GM23248 (cell line): ENCODE measurements at regions not wholly inside any gene's neighbourhood (a gene's known extent, or its start where the extent isn't known, plus 50 kb on each side); places are given as distances from the start of the nearest gene placed in this dataset.

ENCODE experiments used
- DNase-seq: peaks from one replicate; pipeline ENCODE4 v3.0.0-alpha.2; 2015
- H2AFZ ChIP-seq: fragments of 200-600 bp; sonication (generic); 2 replicates; pipeline ENCODE4 v1.6.1; 2016; ENCODE audit warnings: antibody characterized with exemption
- H3F3A ChIP-seq: fragments of 200-600 bp; sonication (generic); 2 replicates; pipeline ENCODE4 v1.6.1; 2016; ENCODE audit warnings: mild to moderate bottlenecking, antibody characterized with exemption, mixed run types; ENCODE audit not compliant: insufficient read depth
- H3K27ac ChIP-seq: fragments of 200-600 bp; sonication (generic); 2 replicates; pipeline ENCODE4 v1.5.1; 2016; ENCODE audit warnings: mild to moderate bottlenecking
- H3K27me3 ChIP-seq: fragments of 200-600 bp; sonication (generic); replicated peaks from 2 replicates; pipeline ENCODE4 v1.6.1; 2016; ENCODE audit warnings: mild to moderate bottlenecking; ENCODE audit not compliant: insufficient read depth
- H3K36me3 ChIP-seq: fragments of 200-600 bp; sonication (generic); 2 replicates; pipeline ENCODE4 v1.6.1; 2016; ENCODE audit warnings: low read depth, mild to moderate bottlenecking
- H3K4me1 ChIP-seq: fragments of 200-600 bp; sonication (generic); 2 replicates; pipeline ENCODE4 v1.6.1; 2016; ENCODE audit warnings: mild to moderate bottlenecking; ENCODE audit not compliant: insufficient read depth
- H3K4me2 ChIP-seq: fragments of 200-600 bp; sonication (generic); one replicate; pipeline ENCODE4 v1.6.1; 2016; ENCODE audit warnings: mild to moderate bottlenecking; ENCODE audit not compliant: unreplicated experiment
- H3K4me3 ChIP-seq: fragments of 200-600 bp; sonication (generic); 2 replicates; pipeline ENCODE4 v1.5.1; 2016; ENCODE audit warnings: mild to moderate bottlenecking
- H3K79me2 ChIP-seq: fragments of 200-600 bp; sonication (generic); 2 replicates; pipeline ENCODE4 v1.6.1; 2016; ENCODE audit warnings: mild to moderate bottlenecking; ENCODE audit not compliant: insufficient read depth
- H3K9ac ChIP-seq: fragments of 200-600 bp; sonication (generic); 2 replicates; pipeline ENCODE4 v1.6.1; 2016; ENCODE audit warnings: mild to moderate bottlenecking
- H3K9me2 ChIP-seq: fragments of 200-600 bp; sonication (generic); 2 replicates; pipeline ENCODE4 v1.6.1; 2016; ENCODE audit warnings: mixed run types, mild to moderate bottlenecking, moderate library complexity; ENCODE audit not compliant: insufficient read depth
- H3K9me3 ChIP-seq: fragments of 200-600 bp; sonication (generic); one replicate; pipeline ENCODE4 v1.6.1; 2017; ENCODE audit warnings: low read depth
- H4K20me1 ChIP-seq: fragments of 200-600 bp; sonication (generic); 2 replicates; pipeline ENCODE4 v1.6.0; 2016; ENCODE audit not compliant: insufficient read depth
- EZH2 ChIP-seq: fragments of 200-600 bp; sonication (generic); IDR thresholded peaks from 2 replicates; pipeline ENCODE4 v1.6.1; 2018; ENCODE audit warnings: antibody characterized with exemption, mild to moderate bottlenecking; ENCODE audit not compliant: insufficient read depth, poor library complexity, severe bottlenecking
- EZH2phosphoT487 ChIP-seq: fragments of 200-600 bp; sonication (generic); IDR thresholded peaks from 2 replicates; pipeline ENCODE4 v1.6.1; 2018; ENCODE audit warnings: antibody characterized with exemption, moderate library complexity, mild to moderate bottlenecking, low read depth; ENCODE audit not compliant: insufficient read depth
- WGBS, 2 experiments: methylation state at CpG; one replicate each; pipeline ENCODE4 v1.1.6; 2015 to 2017; ENCODE audit warnings: low lambda C conversion rate in 2 of 2, low coverage in 1 of 2; ENCODE audit errors: missing lambda C conversion rate in 2 of 2; 5-methylcytosine and 5-hydroxymethylcytosine counted together
- in situ Hi-C: fragments of 300-500 bp; cut with MboI; formaldehyde crosslinking; loops from 2 replicates; pipeline ENCODE4 v1.15.0; 2020

- no peaks in the 10 kb centered on the region for H3K9me3 ChIP-seq
- H3K9ac ChIP-seq = no peak overlapping the region
- in situ Hi-C loops = no loop called here
Measured at GRCh38 chr2:133753665-133754064, 185.4 kb upstream of the NCKAP5 start.

GRCh38 chr2:133755480-133756300 lies 187.4 kb upstream of the NCKAP5 start:
- WGBS, 2 experiments = 30% methylated on average over 6 of the region's 6 CpGs
- Histone ChIP-seq H3F3A (no peaks in the 10 kb centered on the region), H3K4me3 (no peak overlapping the region), H3K27ac (no peak overlapping the region), H3K4me1 (peaks cover 5% of the 10 kb centered on the region; the same call in 1 of the 2 replicates), H3K27me3 (no peaks in the 10 kb centered on the region; the same call in 1 of the 2 replicates), H3K36me3 (no peaks in the 10 kb centered on the region), H4K20me1 (no peaks in the 10 kb centered on the region), H2AFZ (no peak overlapping the region), H3K9ac (no peak overlapping the region), H3K9me3 (no peaks in the 10 kb centered on the region), H3K9me2 (no peaks in the 10 kb centered on the region), H3K79me2 (no peaks in the 10 kb centered on the region), H3K4me2 (no peak overlapping the region)
- in situ Hi-C loops = no loop called here
- peak; percentile 59 for DNase-seq
- TF ChIP-seq EZH2 (no peak), EZH2phosphoT487 (no peak)

More at GRCh38 chr2:133753665-133754064, 185.4 kb upstream of the NCKAP5 start:
- Histone ChIP-seq H4K20me1 (no peaks in the 10 kb centered on the region), H3K4me3 (no peak overlapping the region), H2AFZ (no peak overlapping the region), H3K27ac (no peak overlapping the region), H3K36me3 (no peaks in the 10 kb centered on the region), H3F3A (no peaks in the 10 kb centered on the region), H3K4me1 (peaks cover 5% of the 10 kb centered on the region; the same call in 1 of the 2 replicates), H3K4me2 (no peak overlapping the region), H3K79me2 (no peaks in the 10 kb centered on the region), H3K9me2 (no peaks in the 10 kb centered on the region), H3K27me3 (no peaks in the 10 kb centered on the region; the same call in 1 of the 2 replicates)
- 42 to 49% methylated on average over 2 of the region's 2 CpGs for WGBS, 2 experiments
- TF ChIP-seq EZH2phosphoT487 (no peak), EZH2 (no peak)
- no peak for DNase-seq

GRCh38 chr2:133756833-133757232 lies 188.6 kb upstream of the NCKAP5 start:
- in situ Hi-C loops = no loop called here
- H3K36me3 ChIP-seq = no peaks in the 10 kb centered on the region
- no peak for DNase-seq
- 67 to 71% methylated on average over 1 of the region's 1 CpG for WGBS, 2 experiments
- no peak overlapping the region for H2AFZ ChIP-seq
- no peaks in the 10 kb centered on the region for H4K20me1 ChIP-seq
- H3K9ac ChIP-seq = no peak overlapping the region
- no peaks in the 10 kb centered on the region for H3F3A ChIP-seq
- H3K79me2 ChIP-seq = no peaks in the 10 kb centered on the region
- no peaks in the 10 kb centered on the region for H3K9me2 ChIP-seq
- H3K4me1 ChIP-seq = peaks cover 5% of the 10 kb centered on the region; the same call in 1 of the 2 replicates
- H3K4me3 ChIP-seq = no peak overlapping the region
- H3K27me3 ChIP-seq = no peaks in the 10 kb centered on the region; the same call in 1 of the 2 replicates
- H3K27ac ChIP-seq = no peak overlapping the region
- no peaks in the 10 kb centered on the region for H3K9me3 ChIP-seq
- TF ChIP-seq EZH2phosphoT487 (no peak), EZH2 (no peak)
- H3K4me2 ChIP-seq = no peak overlapping the region

- Histone ChIP-seq H3K4me3 (no peak overlapping the region), H4K20me1 (no peaks in the 10 kb centered on the region), H3K9ac (no peak overlapping the region), H3F3A (no peaks in the 10 kb centered on the region), H3K27ac (no peak overlapping the region), H3K9me3 (no peaks in the 10 kb centered on the region), H3K9me2 (no peaks in the 10 kb centered on the region), H2AFZ (no peak overlapping the region), H3K4me2 (no peak overlapping the region), H3K4me1 (peaks cover 5% of the 10 kb centered on the region; the same call in 1 of the 2 replicates), H3K36me3 (no peaks in the 10 kb centered on the region), H3K79me2 (no peaks in the 10 kb centered on the region), H3K27me3 (no peaks in the 10 kb centered on the region; the same call in 1 of the 2 replicates)
- TF ChIP-seq EZH2 = no peak
- TF ChIP-seq EZH2phosphoT487 = no peak
- no peak for DNase-seq
- WGBS, 2 experiments = 63% methylated on average over 3 of the region's 3 CpGs
- in situ Hi-C loops = no loop called here
Measured at GRCh38 chr2:133760376-133760775, 192.1 kb upstream of the NCKAP5 start.
